ENCODE measurements at regions not wholly inside any gene's neighbourhood (a gene's known extent, or its start where the extent isn't known, plus 50 kb on each side); places are given as distances from the start of the nearest gene placed in this dataset.

GRCh38 chr2:176794392-176794791 is 418.2 kb upstream of the HNRNPA3 start:
- POLR2A ChIA-PET = no interaction called here
- H3K36me3 Mint-ChIP-seq = peaks cover 19% of the 10 kb centered on the region

GRCh38 chr2:176795823-176796222 is 416.8 kb upstream of the HNRNPA3 start:
- Mint-ChIP-seq H3K4me3 (no peak overlapping the region), H3K27me3 (ENCODE audit: low read depth) (peaks cover 7% of the 10 kb centered on the region; the same call in 1 of the 2 replicates), H3K4me1 (no peaks in the 10 kb centered on the region; the same call in 1 of the 2 replicates), H3K36me3 (peaks cover 19% of the 10 kb centered on the region), H3K9me3 (peaks cover 25% of the 10 kb centered on the region), H3K27ac (no peak overlapping the region)
- DNase-seq (ENCODE audit: low spot score) (no peak), ATAC-seq (no peak)
- POLR2A ChIA-PET = no interaction called here
- CTCF ChIA-PET = no interaction called here
- TF ChIP-seq MXD4 (CRISPR knock-in tag; IDR thresholded peaks at IDR 0.05; ENCODE audit: borderline replicate concordance) = no peak
- no peak for TF ChIP-seq FOXJ3 (CRISPR knock-in tag; IDR thresholded peaks at IDR 0.05; ENCODE audit: borderline replicate concordance)
- TF ChIP-seq OVOL2 (CRISPR knock-in tag; IDR thresholded peaks at IDR 0.05; ENCODE audit: borderline replicate concordance) = no peak
- no peak for TF ChIP-seq ARID4B (CRISPR knock-in tag; IDR thresholded peaks at IDR 0.05; ENCODE audit: borderline replicate concordance)

More at GRCh38 chr2:176794392-176794791, 418.2 kb upstream of the HNRNPA3 start:
- H3K9me3 Mint-ChIP-seq = peaks cover 28% of the 10 kb centered on the region
- H3K27ac Mint-ChIP-seq = no peak overlapping the region
- TF ChIP-seq ZNF512 (CRISPR knock-in tag; IDR thresholded peaks at IDR 0.05; ENCODE audit: borderline replicate concordance) (no peak), ZNF121 (CRISPR knock-in tag; IDR thresholded peaks at IDR 0.05) (no peak), ZNF416 (CRISPR knock-in tag; IDR thresholded peaks at IDR 0.05) (no peak), CTCF (IDR thresholded peaks at IDR 0.05) (no peak), PRRX2 (CRISPR knock-in tag; IDR thresholded peaks at IDR 0.05) (no peak), ESRRA (CRISPR knock-in tag; IDR thresholded peaks at IDR 0.05; ENCODE audit: borderline replicate concordance) (no peak), NFYB (CRISPR knock-in tag; conservative IDR thresholded peaks at IDR 0.05; ENCODE audit: low read depth) (no peak), TEAD1 (CRISPR knock-in tag; IDR thresholded peaks at IDR 0.05) (no peak), ZNF232 (CRISPR knock-in tag; IDR thresholded peaks at IDR 0.05) (no peak), JAZF1 (CRISPR knock-in tag; IDR thresholded peaks at IDR 0.05) (no peak), ZBTB21 (CRISPR knock-in tag; IDR thresholded peaks at IDR 0.05; ENCODE audit: borderline replicate concordance) (no peak), HMGA2 (CRISPR knock-in tag; IDR thresholded peaks at IDR 0.05) (no peak), ZNF671 (CRISPR knock-in tag; IDR thresholded peaks at IDR 0.05) (no peak)
- TF ChIP-seq, protein P1, sequence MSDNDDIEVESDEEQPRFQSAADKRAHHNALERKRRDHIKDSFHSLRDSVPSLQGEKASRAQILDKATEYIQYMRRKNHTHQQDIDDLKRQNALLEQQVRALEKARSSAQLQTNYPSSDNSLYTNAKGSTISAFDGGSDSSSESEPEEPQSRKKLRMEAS (CRISPR knock-in tag; IDR thresholded peaks at IDR 0.05) = no peak
- TF ChIP-seq, protein P2, sequence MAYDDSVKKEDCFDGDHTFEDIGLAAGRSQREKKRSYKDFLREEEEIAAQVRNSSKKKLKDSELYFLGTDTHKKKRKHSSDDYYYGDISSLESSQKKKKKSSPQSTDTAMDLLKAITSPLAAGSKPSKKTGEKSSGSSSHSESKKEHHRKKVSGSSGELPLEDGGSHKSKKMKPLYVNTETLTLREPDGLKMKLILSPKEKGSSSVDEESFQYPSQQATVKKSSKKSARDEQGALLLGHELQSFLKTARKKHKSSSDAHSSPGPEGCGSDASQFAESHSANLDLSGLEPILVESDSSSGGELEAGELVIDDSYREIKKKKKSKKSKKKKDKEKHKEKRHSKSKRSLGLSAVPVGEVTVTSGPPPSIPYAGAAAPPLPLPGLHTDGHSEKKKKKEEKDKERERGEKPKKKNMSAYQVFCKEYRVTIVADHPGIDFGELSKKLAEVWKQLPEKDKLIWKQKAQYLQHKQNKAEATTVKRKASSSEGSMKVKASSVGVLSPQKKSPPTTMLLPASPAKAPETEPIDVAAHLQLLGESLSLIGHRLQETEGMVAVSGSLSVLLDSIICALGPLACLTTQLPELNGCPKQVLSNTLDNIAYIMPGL (CRISPR knock-in tag; IDR thresholded peaks at IDR 0.05) = no peak
- TF ChIP-seq, protein P3, sequence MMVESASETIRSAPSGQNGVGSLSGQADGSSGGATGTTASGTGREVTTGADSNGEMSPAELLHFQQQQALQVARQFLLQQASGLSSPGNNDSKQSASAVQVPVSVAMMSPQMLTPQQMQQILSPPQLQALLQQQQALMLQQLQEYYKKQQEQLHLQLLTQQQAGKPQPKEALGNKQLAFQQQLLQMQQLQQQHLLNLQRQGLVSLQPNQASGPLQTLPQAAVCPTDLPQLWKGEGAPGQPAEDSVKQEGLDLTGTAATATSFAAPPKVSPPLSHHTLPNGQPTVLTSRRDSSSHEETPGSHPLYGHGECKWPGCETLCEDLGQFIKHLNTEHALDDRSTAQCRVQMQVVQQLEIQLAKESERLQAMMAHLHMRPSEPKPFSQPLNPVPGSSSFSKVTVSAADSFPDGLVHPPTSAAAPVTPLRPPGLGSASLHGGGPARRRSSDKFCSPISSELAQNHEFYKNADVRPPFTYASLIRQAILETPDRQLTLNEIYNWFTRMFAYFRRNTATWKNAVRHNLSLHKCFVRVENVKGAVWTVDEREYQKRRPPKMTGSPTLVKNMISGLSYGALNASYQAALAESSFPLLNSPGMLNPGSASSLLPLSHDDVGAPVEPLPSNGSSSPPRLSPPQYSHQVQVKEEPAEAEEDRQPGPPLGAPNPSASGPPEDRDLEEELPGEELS (CRISPR knock-in tag; IDR thresholded peaks at IDR 0.05) = no peak
- TF ChIP-seq, protein P4, sequence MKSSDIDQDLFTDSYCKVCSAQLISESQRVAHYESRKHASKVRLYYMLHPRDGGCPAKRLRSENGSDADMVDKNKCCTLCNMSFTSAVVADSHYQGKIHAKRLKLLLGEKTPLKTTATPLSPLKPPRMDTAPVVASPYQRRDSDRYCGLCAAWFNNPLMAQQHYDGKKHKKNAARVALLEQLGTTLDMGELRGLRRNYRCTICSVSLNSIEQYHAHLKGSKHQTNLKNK (CRISPR knock-in tag; IDR thresholded peaks at IDR 0.05) = no peak
- CTCF ChIA-PET = no interaction called here
- H3K4me1 Mint-ChIP-seq = peaks cover 7% of the 10 kb centered on the region
- H3K4me3 Mint-ChIP-seq = no peak overlapping the region
- no peak for ATAC-seq
- peaks cover 8% of the 10 kb centered on the region; the same call in 1 of the 2 replicates for H3K27me3 Mint-ChIP-seq (ENCODE audit: low read depth)
- no peak for DNase-seq (ENCODE audit: low spot score)

Data from WTC11 (cell line).